WTC11 (cell line): ENCODE measurements at regions not wholly inside any gene's neighbourhood (a gene's known extent, or its start where the extent isn't known, plus 50 kb on each side); places are given as distances from the start of the nearest gene placed in this dataset.

Experiments used
- ATF3 ChIP-seq: sonication (generic); formaldehyde crosslinking; conservative IDR thresholded peaks from 2 replicates; pipeline ENCODE4 v1.8.1; 2022; ENCODE audit warnings: mild to moderate bottlenecking, missing genetic modification reagents
- CTCF ChIP-seq: fragments of 200-600 bp; IDR thresholded peaks from 2 replicates; pipeline ENCODE4 v1.8.0; 2022; ENCODE audit warnings: antibody characterized with exemption
- ELF4 ChIP-seq: sonication (generic); formaldehyde crosslinking; IDR thresholded peaks from 2 replicates; pipeline ENCODE4 v1.8.1; 2022; ENCODE audit warnings: low read depth, mild to moderate bottlenecking, moderate library complexity, missing genetic modification reagents
- FOXK1 ChIP-seq: sonication (generic); formaldehyde crosslinking; IDR thresholded peaks from 2 replicates; pipeline ENCODE4 v1.8.0; 2022; ENCODE audit warnings: mild to moderate bottlenecking, moderate library complexity, missing genetic modification reagents
- HMGA2 ChIP-seq: fragments of 250-450 bp; sonication (Bioruptor Pico); IDR thresholded peaks from 2 replicates; pipeline ENCODE4 v1.4.0; 2021; ENCODE audit warnings: mild to moderate bottlenecking, moderate library complexity
- SOX15 ChIP-seq: fragments of 250-450 bp; sonication (Bioruptor Pico); IDR thresholded peaks from 2 replicates; pipeline ENCODE4 v1.9.0; 2021; ENCODE audit warnings: mild to moderate bottlenecking
- SP1 ChIP-seq: sonication (generic); formaldehyde crosslinking; conservative IDR thresholded peaks from 2 replicates; pipeline ENCODE4 v1.8.1; 2022; ENCODE audit warnings: missing genetic modification reagents
- USF2 ChIP-seq: sonication (generic); formaldehyde crosslinking; IDR thresholded peaks from 2 replicates; pipeline ENCODE4 v1.8.1; 2023; ENCODE audit warnings: mild to moderate bottlenecking, missing genetic modification reagents, moderate library complexity

GRCh38 chr6:74161380-74161779 is 465.4 kb downstream of the CD109 start:
- TF ChIP-seq CTCF = no peak
- no peak for TF ChIP-seq USF2 (CRISPR knock-in tag)
- no peak for TF ChIP-seq ELF4 (CRISPR knock-in tag)
- no peak for TF ChIP-seq FOXK1 (CRISPR knock-in tag)
- TF ChIP-seq HMGA2 (CRISPR knock-in tag) = no peak
- no peak for TF ChIP-seq ATF3 (CRISPR knock-in tag)
- no peak for TF ChIP-seq SP1
- TF ChIP-seq SOX15 = no peak
